Naive thymus-derived CD4-positive, alpha-beta T cell (primary cell): ENCODE measurements at regions not wholly inside any gene's neighbourhood (a gene's known extent, or its start where the extent isn't known, plus 50 kb on each side); places are given as distances from the start of the nearest gene placed in this dataset.

Source experiments
- ATAC-seq: fragments of 150-1000 bp; cut with Tn5 transposase; 2 replicates; pipeline ENCODE4 v1.10.0; 2021; ENCODE audit warnings: mild to moderate bottlenecking, moderate library complexity
- CTCF ChIA-PET: fragments of 350-600 bp; sonication (Branson Sonifier 250); formaldehyde crosslinking; loops from one replicate; lab custom pipeline; 2021; ENCODE audit warnings: antibody characterized with exemption; lab: Charles Lee
- POLR2A ChIA-PET: fragments of 350-600 bp; sonication (Branson Sonifier 250); formaldehyde crosslinking; loops from one replicate; lab custom pipeline; 2021; ENCODE audit warnings: antibody characterized with exemption, inconsistent platforms; lab: Charles Lee
- DNase-seq, 9 donors: peaks; one replicate each; pipeline versions ENCODE4 v3.0.0 to v3.0.0-alpha.2; 2020 to 2022; ENCODE audit warnings: mixed read lengths in 1 of 9
- H3K27ac ChIP-seq: one replicate; pipeline ENCODE4 v1.7.0; 2013; ENCODE audit warnings: mild to moderate bottlenecking, low read depth, low read length, moderate library complexity
- H3K27me3 ChIP-seq, 2 donors: one replicate each; pipeline ENCODE4 v1.7.0; 2013; ENCODE audit warnings: low read length in 2 of 2, mild to moderate bottlenecking in 2 of 2, moderate library complexity in 2 of 2; ENCODE audit not compliant: control insufficient read depth in 2 of 2, insufficient read depth in 2 of 2
- H3K36me3 ChIP-seq, 3 experiments: 1 replicate in 2 of 3; 2 replicates in 1 of 3; pipeline ENCODE4 v1.7.0; 2013; ENCODE audit warnings: low read length in 3 of 3, mild to moderate bottlenecking in 3 of 3, moderate library complexity in 1 of 3; ENCODE audit not compliant: insufficient read depth in 3 of 3, control insufficient read depth in 2 of 3
- H3K4me1 ChIP-seq, 2 donors: one replicate each; pipeline ENCODE4 v1.7.0; 2013; ENCODE audit warnings: low read length in 2 of 2, mild to moderate bottlenecking in 2 of 2, moderate library complexity in 1 of 2; ENCODE audit not compliant: control insufficient read depth in 2 of 2, insufficient read depth in 2 of 2
- H3K4me3 ChIP-seq: 2 replicates; pipeline ENCODE4 v1.7.0; 2013; ENCODE audit warnings: mild to moderate bottlenecking, low read length
- H3K9me3 ChIP-seq, 3 experiments: 1 replicate in 2 of 3; 2 replicates in 1 of 3; pipeline ENCODE4 v1.7.0; 2013; ENCODE audit warnings: low read length in 3 of 3; ENCODE audit not compliant: control insufficient read depth in 2 of 3
- H3K27ac Mint-ChIP-seq, 9 donors: one replicate each; pipeline ENCODE4 v1.8.0; 2020 to 2022; ENCODE audit warnings: mixed read lengths in 9 of 9, mild to moderate bottlenecking in 8 of 9, moderate library complexity in 5 of 9, inconsistent platforms in 2 of 9
- H3K27me3 Mint-ChIP-seq, 5 donors: one replicate each; pipeline ENCODE4 v1.8.0; 2021 to 2022; ENCODE audit warnings: mixed read lengths in 5 of 5, mild to moderate bottlenecking in 1 of 5
- H3K36me3 Mint-ChIP-seq, 5 donors: one replicate each; pipeline ENCODE4 v1.8.0; 2020 to 2022; ENCODE audit warnings: mixed read lengths in 5 of 5, mild to moderate bottlenecking in 3 of 5, inconsistent platforms in 1 of 5
- H3K4me1 Mint-ChIP-seq, 7 donors: one replicate each; pipeline ENCODE4 v1.8.0; 2020 to 2022; ENCODE audit warnings: mixed read lengths in 7 of 7, mild to moderate bottlenecking in 3 of 7, inconsistent platforms in 1 of 7
- H3K4me3 Mint-ChIP-seq, 10 donors: one replicate each; pipeline ENCODE4 v1.8.0; 2020 to 2022; ENCODE audit warnings: mild to moderate bottlenecking in 10 of 10, mixed read lengths in 10 of 10, moderate library complexity in 6 of 10, inconsistent platforms in 2 of 10
- H3K9me3 Mint-ChIP-seq, 11 donors: one replicate each; pipeline ENCODE4 v1.8.0; 2020 to 2022; ENCODE audit warnings: mixed read lengths in 11 of 11, mild to moderate bottlenecking in 4 of 11, inconsistent platforms in 1 of 11, moderate library complexity in 1 of 11
- intact Hi-C, 2 donors: fragments of 100-400 bp; cut with micrococcal nuclease; formaldehyde crosslinking; loops; one replicate each; pipeline ENCODE4 v1.15.1; 2023

- intact Hi-C loops = no loop called here
- no peaks in the 10 kb centered on the region for H3K36me3 ChIP-seq
- no peaks in the 10 kb centered on the region for H3K27me3 ChIP-seq
- Mint-ChIP-seq H3K27me3 (peaks cover 0 to 3% (median 0%) of the 10 kb centered on the region in 5 donors), H3K9me3 (peaks cover 0 to under 1% (median 0%) of the 10 kb centered on the region in 11 donors), H3K36me3 (peaks cover 0 to 4% (median 0%) of the 10 kb centered on the region in 5 donors), H3K4me3 (no peak overlapping the region), H3K27ac (no peak overlapping the region), H3K4me1 (no peaks in the 10 kb centered on the region)
- H3K27ac ChIP-seq = no peak overlapping the region
- H3K4me1 ChIP-seq = no peaks in the 10 kb centered on the region
- CTCF ChIA-PET = interaction anchor here (0.9 kb wide), 1 partner anchor 279 kb away, joined by 4 read pairs; no protein-coding TSS in a partner anchor
- POLR2A ChIA-PET = no interaction called here
- H3K4me3 ChIP-seq = no peak overlapping the region
- DNase-seq = no peak
- no peaks in the 10 kb centered on the region for H3K9me3 ChIP-seq
- no peak for ATAC-seq
Observed at GRCh38 chr2:237194906-237195305, 109.2 kb downstream of the COPS8 start.

GRCh38 chr2:237195396-237196120, 109.9 kb downstream of the COPS8 start:
- Mint-ChIP-seq H3K27ac (no peak overlapping the region), H3K4me1 (no peaks in the 10 kb centered on the region), H3K4me3 (no peak overlapping the region), H3K27me3 (peaks cover 0 to 3% (median 0%) of the 10 kb centered on the region in 5 donors), H3K9me3 (no peaks in the 10 kb centered on the region), H3K36me3 (peaks cover 0 to 4% (median 0%) of the 10 kb centered on the region in 5 donors)
- Histone ChIP-seq H3K4me1 (no peaks in the 10 kb centered on the region), H3K4me3 (no peak overlapping the region), H3K36me3 (no peaks in the 10 kb centered on the region), H3K27me3 (no peaks in the 10 kb centered on the region), H3K27ac (no peak overlapping the region), H3K9me3 (no peaks in the 10 kb centered on the region)
- ChIA-PET POLR2A (no interaction called here), CTCF (interaction anchor here (0.9 kb wide), 1 partner anchor 278 kb away, joined by 4 read pairs; no protein-coding TSS in a partner anchor)
- ATAC-seq (no peak), DNase-seq (no peak)
- intact Hi-C loops = no loop called here

- ChIA-PET CTCF (no interaction called here), POLR2A (interaction anchor here (0.5 kb wide), 1 partner anchor 13 kb away, joined by 3 read pairs; no protein-coding TSS in a partner anchor)
- H3K4me3 Mint-ChIP-seq = no peak overlapping the region
- Histone ChIP-seq H3K9me3 (no peaks in the 10 kb centered on the region), H3K36me3 (no peaks in the 10 kb centered on the region), H3K4me1 (no peaks in the 10 kb centered on the region), H3K27ac (no peak overlapping the region), H3K4me3 (no peak overlapping the region), H3K27me3 (no peaks in the 10 kb centered on the region)
- peaks cover 0 to 3% (median 0%) of the 10 kb centered on the region in 5 donors for H3K27me3 Mint-ChIP-seq
- intact Hi-C loops = no loop called here
- DNase-seq (no peak), ATAC-seq (no peak)
- no peaks in the 10 kb centered on the region for H3K9me3 Mint-ChIP-seq
- no peaks in the 10 kb centered on the region for H3K4me1 Mint-ChIP-seq
- peaks cover 0 to 4% (median 0%) of the 10 kb centered on the region in 5 donors for H3K36me3 Mint-ChIP-seq
- H3K27ac Mint-ChIP-seq = no peak overlapping the region
Observed at GRCh38 chr2:237196409-237196808, 110.7 kb downstream of the COPS8 start.

- Histone ChIP-seq H3K9me3 (no peaks in the 10 kb centered on the region), H3K4me1 (no peaks in the 10 kb centered on the region), H3K27me3 (no peaks in the 10 kb centered on the region), H3K36me3 (no peaks in the 10 kb centered on the region), H3K27ac (no peak overlapping the region), H3K4me3 (no peak overlapping the region)
- DNase-seq (no peak), ATAC-seq (no peak)
- H3K36me3 Mint-ChIP-seq = peaks cover 0 to 4% (median 0%) of the 10 kb centered on the region in 5 donors
- CTCF ChIA-PET = no interaction called here
- H3K27ac Mint-ChIP-seq = no peak overlapping the region
- no peak overlapping the region for H3K4me3 Mint-ChIP-seq
- H3K4me1 Mint-ChIP-seq = no peaks in the 10 kb centered on the region
- POLR2A ChIA-PET = interaction anchor here (0.5 kb wide), 1 partner anchor 12 kb away, joined by 3 read pairs; no protein-coding TSS in a partner anchor
- no peaks in the 10 kb centered on the region for H3K9me3 Mint-ChIP-seq
- intact Hi-C loops = no loop called here
- peaks cover 0 to 3% (median 0%) of the 10 kb centered on the region in 5 donors for H3K27me3 Mint-ChIP-seq
Observed at GRCh38 chr2:237196866-237197618, 111.4 kb downstream of the COPS8 start.

- intact Hi-C loops = no loop called here
- ChIA-PET POLR2A (no interaction called here), CTCF (no interaction called here)
- Mint-ChIP-seq H3K4me1 (no peaks in the 10 kb centered on the region), H3K27ac (no peak overlapping the region), H3K27me3 (peaks cover 0 to 3% (median 0%) of the 10 kb centered on the region in 5 donors), H3K4me3 (no peak overlapping the region), H3K36me3 (peaks cover 0 to 1% (median 0%) of the 10 kb centered on the region in 5 donors), H3K9me3 (no peaks in the 10 kb centered on the region)
- H3K36me3 ChIP-seq = no peaks in the 10 kb centered on the region
- no peak for ATAC-seq
- no peak for DNase-seq
- H3K9me3 ChIP-seq = no peaks in the 10 kb centered on the region
- no peak overlapping the region for H3K27ac ChIP-seq
- no peaks in the 10 kb centered on the region for H3K4me1 ChIP-seq
- H3K4me3 ChIP-seq = no peak overlapping the region
- no peaks in the 10 kb centered on the region for H3K27me3 ChIP-seq
Observed at GRCh38 chr2:237198164-237198855, 112.6 kb downstream of the COPS8 start.

GRCh38 chr2:237199082-237199481, 113.4 kb downstream of the COPS8 start:
- ChIA-PET CTCF (no interaction called here), POLR2A (no interaction called here)
- Mint-ChIP-seq H3K27ac (no peak overlapping the region), H3K9me3 (no peaks in the 10 kb centered on the region), H3K4me3 (no peak overlapping the region), H3K27me3 (peaks cover 0 to 3% (median 0%) of the 10 kb centered on the region in 5 donors), H3K4me1 (no peaks in the 10 kb centered on the region), H3K36me3 (no peaks in the 10 kb centered on the region)
- H3K27ac ChIP-seq = no peak overlapping the region
- H3K36me3 ChIP-seq = no peaks in the 10 kb centered on the region
- no peaks in the 10 kb centered on the region for H3K27me3 ChIP-seq
- intact Hi-C loops = no loop called here
- no peak overlapping the region for H3K4me3 ChIP-seq
- DNase-seq (no peak), ATAC-seq (no peak)
- no peaks in the 10 kb centered on the region for H3K9me3 ChIP-seq
- no peaks in the 10 kb centered on the region for H3K4me1 ChIP-seq
